ENCODE measurements at regions not wholly inside any gene's neighbourhood (a gene's known extent, or its start where the extent isn't known, plus 50 kb on each side); places are given as distances from the start of the nearest gene placed in this dataset.
A peak's percentile ranks its signal among the peaks of the same experiment; 100 is the strongest.

- Histone ChIP-seq H3K4me1 (ENCODE audit: control insufficient read depth, insufficient read depth, low read length) (no peaks in the 10 kb centered on the region), H3K27ac (ENCODE audit: low read length) (no peak overlapping the region), H3K9me3 (ENCODE audit: control insufficient read depth, low read length) (no peaks in the 10 kb centered on the region), H3K27me3 (ENCODE audit: control insufficient read depth, insufficient read depth) (no peaks in the 10 kb centered on the region), H3K4me3 (ENCODE audit: low read length) (no peak overlapping the region)
- no peak for DNase-seq
- intact Hi-C loops (cut with DNase I), result no loop called here
- no peak for ATAC-seq
These were observed 102.5 kb downstream of the ZNF518B start for GRCh38 chr4:10354746-10355145.

GRCh38 chr4:10354225-10354624 lies 103.0 kb downstream of the ZNF518B start:
- Histone ChIP-seq H3K27ac (ENCODE audit: low read length) (no peak overlapping the region), H3K4me3 (ENCODE audit: low read length) (no peak overlapping the region), H3K4me1 (ENCODE audit: control insufficient read depth, insufficient read depth, low read length) (no peaks in the 10 kb centered on the region), H3K27me3 (ENCODE audit: control insufficient read depth, insufficient read depth) (no peaks in the 10 kb centered on the region), H3K9me3 (ENCODE audit: control insufficient read depth, low read length) (no peaks in the 10 kb centered on the region)
- WGBS, result 91% methylated on average over 2 of the region's 2 CpGs
- DNase-seq (peak in 2 of 3 donors; percentile 14 to 64), ATAC-seq (no peak)
- intact Hi-C loops (cut with DNase I), result no loop called here

GRCh38 chr4:10353110-10353509 lies 104.1 kb downstream of the ZNF518B start:
- H3K9me3 ChIP-seq (ENCODE audit: control insufficient read depth, low read length), result no peaks in the 10 kb centered on the region
- ATAC-seq (no peak), DNase-seq (no peak)
- H3K4me3 ChIP-seq (ENCODE audit: low read length), result no peak overlapping the region
- intact Hi-C loops (cut with DNase I), result no loop called here
- H3K4me1 ChIP-seq (ENCODE audit: control insufficient read depth, insufficient read depth, low read length), result no peaks in the 10 kb centered on the region
- H3K27me3 ChIP-seq (ENCODE audit: control insufficient read depth, insufficient read depth), result no peaks in the 10 kb centered on the region
- no peak overlapping the region for H3K27ac ChIP-seq (ENCODE audit: low read length)

- DNase-seq, result no peak
These were observed 109.0 kb downstream of the ZNF518B start for GRCh38 chr4:10348241-10348640.

GRCh38 chr4:10347815-10348214 lies 109.4 kb downstream of the ZNF518B start:
- H3K4me1 ChIP-seq (ENCODE audit: control insufficient read depth, insufficient read depth, low read length), result no peaks in the 10 kb centered on the region
- intact Hi-C loops (cut with DNase I), result no loop called here
- DNase-seq (no peak), ATAC-seq (no peak)
- H3K27ac ChIP-seq (ENCODE audit: low read length), result no peak overlapping the region
- WGBS, result 42% methylated on average over 1 of the region's 1 CpG
- H3K4me3 ChIP-seq (ENCODE audit: low read length), result no peak overlapping the region
- H3K27me3 ChIP-seq (ENCODE audit: control insufficient read depth, insufficient read depth), result no peaks in the 10 kb centered on the region
- H3K9me3 ChIP-seq (ENCODE audit: control insufficient read depth, low read length), result no peaks in the 10 kb centered on the region

More at GRCh38 chr4:10348241-10348640, 109.0 kb downstream of the ZNF518B start:
- Histone ChIP-seq H3K4me1 (ENCODE audit: control insufficient read depth, insufficient read depth, low read length) (no peaks in the 10 kb centered on the region), H3K4me3 (ENCODE audit: low read length) (no peak overlapping the region), H3K27me3 (ENCODE audit: control insufficient read depth, insufficient read depth) (no peaks in the 10 kb centered on the region), H3K27ac (ENCODE audit: low read length) (no peak overlapping the region), H3K9me3 (ENCODE audit: control insufficient read depth, low read length) (no peaks in the 10 kb centered on the region)
- intact Hi-C loops (cut with DNase I), result no loop called here
- no peak for ATAC-seq

- Histone ChIP-seq H3K4me3 (ENCODE audit: low read length) (no peak overlapping the region), H3K4me1 (ENCODE audit: control insufficient read depth, insufficient read depth, low read length) (no peaks in the 10 kb centered on the region), H3K9me3 (ENCODE audit: control insufficient read depth, low read length) (no peaks in the 10 kb centered on the region), H3K27ac (ENCODE audit: low read length) (no peak overlapping the region), H3K27me3 (ENCODE audit: control insufficient read depth, insufficient read depth) (no peaks in the 10 kb centered on the region)
- intact Hi-C loops (cut with DNase I), result no loop called here
- ATAC-seq, result no peak
- WGBS, result 62% methylated on average over 5 of the region's 5 CpGs
- no peak for DNase-seq
These were observed 109.9 kb downstream of the ZNF518B start for GRCh38 chr4:10347281-10347795.

GRCh38 chr4:10346023-10346422 lies 111.2 kb downstream of the ZNF518B start:
- Histone ChIP-seq H3K4me1 (ENCODE audit: control insufficient read depth, insufficient read depth, low read length) (no peaks in the 10 kb centered on the region), H3K9me3 (ENCODE audit: control insufficient read depth, low read length) (no peaks in the 10 kb centered on the region), H3K27me3 (ENCODE audit: control insufficient read depth, insufficient read depth) (no peaks in the 10 kb centered on the region), H3K27ac (ENCODE audit: low read length) (no peak overlapping the region), H3K4me3 (ENCODE audit: low read length) (no peak overlapping the region)
- WGBS, result 55% methylated on average over 2 of the region's 2 CpGs
- no peak for DNase-seq
- intact Hi-C loops (cut with DNase I), result no loop called here
- no peak for ATAC-seq

GRCh38 chr4:10345381-10345784 lies 111.8 kb downstream of the ZNF518B start:
- intact Hi-C loops (cut with DNase I), result no loop called here
- H3K27me3 ChIP-seq (ENCODE audit: control insufficient read depth, insufficient read depth), result no peaks in the 10 kb centered on the region
- no peak overlapping the region for H3K4me3 ChIP-seq (ENCODE audit: low read length)
- DNase-seq (no peak), ATAC-seq (no peak)
- no peak overlapping the region for H3K27ac ChIP-seq (ENCODE audit: low read length)
- no peaks in the 10 kb centered on the region for H3K9me3 ChIP-seq (ENCODE audit: control insufficient read depth, low read length)
- no peaks in the 10 kb centered on the region for H3K4me1 ChIP-seq (ENCODE audit: control insufficient read depth, insufficient read depth, low read length)
- WGBS, result 86% methylated on average over 3 of the region's 3 CpGs

GRCh38 chr4:10344824-10345223 lies 112.4 kb downstream of the ZNF518B start:
- Histone ChIP-seq H3K4me1 (ENCODE audit: control insufficient read depth, insufficient read depth, low read length) (no peaks in the 10 kb centered on the region), H3K9me3 (ENCODE audit: control insufficient read depth, low read length) (no peaks in the 10 kb centered on the region), H3K4me3 (ENCODE audit: low read length) (no peak overlapping the region), H3K27me3 (ENCODE audit: control insufficient read depth, insufficient read depth) (no peaks in the 10 kb centered on the region), H3K27ac (ENCODE audit: low read length) (no peak overlapping the region)
- no peak for DNase-seq
- 87% methylated on average over 4 of the region's 4 CpGs for WGBS
- intact Hi-C loops (cut with DNase I), result no loop called here
- no peak for ATAC-seq

- H3K4me1 ChIP-seq (ENCODE audit: control insufficient read depth, insufficient read depth, low read length), result no peaks in the 10 kb centered on the region
- H3K27ac ChIP-seq (ENCODE audit: low read length), result no peak overlapping the region
- intact Hi-C loops (cut with DNase I), result no loop called here
- H3K27me3 ChIP-seq (ENCODE audit: control insufficient read depth, insufficient read depth), result no peaks in the 10 kb centered on the region
- no peak overlapping the region for H3K4me3 ChIP-seq (ENCODE audit: low read length)
- no peaks in the 10 kb centered on the region for H3K9me3 ChIP-seq (ENCODE audit: control insufficient read depth, low read length)
- no peak for DNase-seq
- WGBS, result 85% methylated on average over 2 of the region's 2 CpGs
- ATAC-seq, result no peak
These were observed 113.6 kb downstream of the ZNF518B start for GRCh38 chr4:10343656-10344055.

- intact Hi-C loops (cut with DNase I), result no loop called here
- Histone ChIP-seq H3K27me3 (ENCODE audit: control insufficient read depth, insufficient read depth) (no peaks in the 10 kb centered on the region), H3K4me3 (ENCODE audit: low read length) (no peak overlapping the region), H3K9me3 (ENCODE audit: control insufficient read depth, low read length) (no peaks in the 10 kb centered on the region), H3K27ac (ENCODE audit: low read length) (no peak overlapping the region), H3K4me1 (ENCODE audit: control insufficient read depth, insufficient read depth, low read length) (no peaks in the 10 kb centered on the region)
- WGBS, result 84% methylated on average over 2 of the region's 2 CpGs
- DNase-seq (no peak), ATAC-seq (no peak)
These were observed 114.4 kb downstream of the ZNF518B start for GRCh38 chr4:10342866-10343265.

GRCh38 chr4:10336471-10336870 lies 120.8 kb downstream of the ZNF518B start:
- Histone ChIP-seq H3K4me3 (ENCODE audit: low read length) (no peak overlapping the region), H3K4me1 (ENCODE audit: control insufficient read depth, insufficient read depth, low read length) (no peaks in the 10 kb centered on the region), H3K9me3 (ENCODE audit: control insufficient read depth, low read length) (no peaks in the 10 kb centered on the region), H3K27me3 (ENCODE audit: control insufficient read depth, insufficient read depth) (no peaks in the 10 kb centered on the region), H3K27ac (ENCODE audit: low read length) (no peak overlapping the region)
- ATAC-seq (no peak), DNase-seq (no peak)
- WGBS, result 84% methylated on average over 4 of the region's 4 CpGs
- intact Hi-C loops (cut with DNase I), result no loop called here

All from right cardiac atrium (tissue), 5 donors.